ENCODE measurements at regions not wholly inside any gene's neighbourhood (a gene's known extent, or its start where the extent isn't known, plus 50 kb on each side); places are given as distances from the start of the nearest gene placed in this dataset.

DNA sequence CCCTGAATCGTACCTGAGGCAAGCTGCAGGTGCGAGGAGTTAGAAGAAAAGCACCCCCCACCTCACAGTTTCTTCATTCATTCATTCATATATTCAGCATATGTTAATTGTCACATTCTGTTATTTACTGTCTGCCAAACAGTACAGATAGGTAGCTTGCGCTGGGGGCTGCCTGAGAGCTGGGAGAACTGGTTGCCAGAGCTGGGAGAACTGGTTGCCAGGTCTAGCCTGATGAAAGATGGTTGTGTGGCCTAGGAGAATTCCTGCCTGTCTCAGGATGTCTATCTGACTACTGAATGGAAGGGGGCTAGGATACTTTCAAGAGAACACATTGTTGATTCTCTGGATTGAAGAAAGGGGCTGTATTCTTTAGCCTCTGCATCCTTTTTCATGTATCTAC lies 225.9 kb upstream of the POU3F1 start:
- H3K27me3 Mint-ChIP-seq (ENCODE audit: low read depth), result 0 out of 2 replicates have a peak, but pooled peaks cover 1% of the 10 kb centered on the region
- H3K4ac ChIP-seq (ENCODE audit: low read depth, low read length), result no peak overlapping the region
- peaks cover 10 to 13% of the 10 kb centered on the region in 2 experiments for H3K9me3 Mint-ChIP-seq

More for the DNA sequence above, 225.9 kb upstream of the POU3F1 start:
- no peak overlapping the region for H4K8ac ChIP-seq (replicated peaks; ENCODE audit: insufficient read length, low read depth, low read length)
- H4K91ac ChIP-seq (ENCODE audit: insufficient read length, low read depth, low read length), result no peak overlapping the region
- H3K23me2 ChIP-seq (ENCODE audit: insufficient read length, low read depth, low read length, poor library complexity, severe bottlenecking), result no peaks in the 10 kb centered on the region
- no peak overlapping the region for H2AFZ ChIP-seq (ENCODE audit: low read length)
- no peak overlapping the region for H2AK5ac ChIP-seq (ENCODE audit: insufficient read length, low read length)
- H3K4me3 Mint-ChIP-seq, result no peak overlapping the region
- 0 out of 7 replicates have a peak overlapping the region, but pooled peaks of 1 of the 3 experiments have one; percentile 100 for H3K27ac Mint-ChIP-seq
- peaks cover 18% of the 10 kb centered on the region for H3K4me1 ChIP-seq (ENCODE audit: insufficient read depth, low read length)
- DNase-seq, result no peak
- H2BK120ac ChIP-seq (ENCODE audit: low read depth, low read length, poor library complexity, severe bottlenecking), result no peak overlapping the region
- H2BK15ac ChIP-seq (ENCODE audit: low read depth, low read length), result no peak overlapping the region
- H3K27me3 ChIP-seq (ENCODE audit: insufficient read depth, low read length), result no peaks in the 10 kb centered on the region
- no peak overlapping the region for H3K23ac ChIP-seq (ENCODE audit: insufficient read length, low read depth, low read length)
- TF ChIP-seq, protein P1, sequence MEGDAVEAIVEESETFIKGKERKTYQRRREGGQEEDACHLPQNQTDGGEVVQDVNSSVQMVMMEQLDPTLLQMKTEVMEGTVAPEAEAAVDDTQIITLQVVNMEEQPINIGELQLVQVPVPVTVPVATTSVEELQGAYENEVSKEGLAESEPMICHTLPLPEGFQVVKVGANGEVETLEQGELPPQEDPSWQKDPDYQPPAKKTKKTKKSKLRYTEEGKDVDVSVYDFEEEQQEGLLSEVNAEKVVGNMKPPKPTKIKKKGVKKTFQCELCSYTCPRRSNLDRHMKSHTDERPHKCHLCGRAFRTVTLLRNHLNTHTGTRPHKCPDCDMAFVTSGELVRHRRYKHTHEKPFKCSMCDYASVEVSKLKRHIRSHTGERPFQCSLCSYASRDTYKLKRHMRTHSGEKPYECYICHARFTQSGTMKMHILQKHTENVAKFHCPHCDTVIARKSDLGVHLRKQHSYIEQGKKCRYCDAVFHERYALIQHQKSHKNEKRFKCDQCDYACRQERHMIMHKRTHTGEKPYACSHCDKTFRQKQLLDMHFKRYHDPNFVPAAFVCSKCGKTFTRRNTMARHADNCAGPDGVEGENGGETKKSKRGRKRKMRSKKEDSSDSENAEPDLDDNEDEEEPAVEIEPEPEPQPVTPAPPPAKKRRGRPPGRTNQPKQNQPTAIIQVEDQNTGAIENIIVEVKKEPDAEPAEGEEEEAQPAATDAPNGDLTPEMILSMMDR (conservative IDR thresholded peaks at IDR 0.05), result no peak
- peaks cover 59 to 62% of the 10 kb centered on the region in 2 experiments for H3K4me1 Mint-ChIP-seq
- H3T11ph ChIP-seq (ENCODE audit: low read length), result no peak overlapping the region
- no peak overlapping the region for H3K18ac ChIP-seq (ENCODE audit: insufficient read length, low read depth, low read length)
- H3K79me1 ChIP-seq (ENCODE audit: insufficient read depth, low read depth, low read length, poor library complexity, severe bottlenecking), result no peaks in the 10 kb centered on the region
- no peak overlapping the region for H3K56ac ChIP-seq (ENCODE audit: insufficient read length, low read depth, low read length)
- H4K5ac ChIP-seq (ENCODE audit: insufficient read length, low read depth, low read length), result no peak overlapping the region
- H2BK20ac ChIP-seq (ENCODE audit: low read depth, low read length, poor library complexity, severe bottlenecking), result no peak overlapping the region
- WGBS (ENCODE audit: extremely low coverage, insufficient read length, low lambda C conversion rate), result no CpG with 5 or more reads among the region's 3 CpGs
- H3K79me2 ChIP-seq (ENCODE audit: insufficient read depth, low read length), result no peaks in the 10 kb centered on the region; the same call in 1 of the 2 replicates
- no peak overlapping the region for H3K27ac ChIP-seq (ENCODE audit: insufficient read length, low read depth, low read length)
- peaks cover under 1 to 11% (median 5%) of the 10 kb centered on the region in 3 experiments; a peak in 5 of 7 replicates for H3K36me3 Mint-ChIP-seq (ENCODE audit: insufficient read depth in 1 of 3, low read depth in 3 of 3)
- H4K20me1 ChIP-seq (ENCODE audit: control insufficient read depth, insufficient read depth, insufficient read length), result no peaks in the 10 kb centered on the region
- H2BK12ac ChIP-seq (ENCODE audit: insufficient read length, low read depth, low read length), result no peak overlapping the region
- no peaks in the 10 kb centered on the region for H3K9me3 ChIP-seq (ENCODE audit: control insufficient read depth, low read depth, low read length)
- no peak overlapping the region for H3K4me2 ChIP-seq (ENCODE audit: insufficient read depth, insufficient read length, low read length)
- H3K14ac ChIP-seq (ENCODE audit: insufficient read depth, low read length), result no peak overlapping the region
- no peak overlapping the region for H2BK5ac ChIP-seq (ENCODE audit: insufficient read length, low read length)
- H3K9ac ChIP-seq (ENCODE audit: extremely low read depth, insufficient read length, low read length), result no peak overlapping the region

Data from H9 (cell line).